NB4 (cell line): ENCODE measurements at regions not wholly inside any gene's neighbourhood (a gene's known extent, or its start where the extent isn't known, plus 50 kb on each side); places are given as distances from the start of the nearest gene placed in this dataset.

Experiments used
- CTCF ChIP-seq: IDR thresholded peaks from one replicate; pipeline ENCODE4 v1.5.1; 2012; ENCODE audit warnings: low read depth, low read length
- POLR2A ChIP-seq: IDR thresholded peaks from 2 replicates; pipeline ENCODE4 v1.6.1; 2011; ENCODE audit warnings: mild to moderate bottlenecking; ENCODE audit not compliant: insufficient read length; ENCODE audit errors: extremely low read depth
- TF ChIP-seq, protein P1 (sequence below): IDR thresholded peaks from 2 replicates; pipeline ENCODE4 v1.6.1; 2011; ENCODE audit warnings: low read depth, low read length

DNA sequence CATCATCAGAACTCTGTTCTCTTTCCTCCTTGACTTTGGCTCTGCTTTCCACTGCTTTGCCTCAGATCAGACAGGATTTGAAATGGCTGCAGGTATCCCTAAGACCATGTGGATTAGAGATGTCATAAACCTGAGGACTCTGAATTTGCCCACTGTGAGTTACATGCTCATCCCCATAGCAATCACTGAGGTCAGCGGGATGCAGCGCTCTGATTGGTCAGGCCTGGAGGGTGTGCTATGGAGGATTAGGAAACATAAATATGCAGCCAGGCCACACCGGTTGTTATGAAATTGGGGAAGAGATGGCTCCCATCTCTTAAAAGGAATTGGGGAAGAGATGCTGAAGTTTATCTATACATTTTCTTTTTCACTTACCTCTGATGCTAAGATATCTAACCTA lies 73.7 kb upstream of the DNAJC10 start:
- no peak for TF ChIP-seq CTCF
- TF ChIP-seq, protein P1, sequence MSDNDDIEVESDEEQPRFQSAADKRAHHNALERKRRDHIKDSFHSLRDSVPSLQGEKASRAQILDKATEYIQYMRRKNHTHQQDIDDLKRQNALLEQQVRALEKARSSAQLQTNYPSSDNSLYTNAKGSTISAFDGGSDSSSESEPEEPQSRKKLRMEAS, result no peak
- TF ChIP-seq POLR2A, result no peak
